ENCODE measurements at regions not wholly inside any gene's neighbourhood (a gene's known extent, or its start where the extent isn't known, plus 50 kb on each side); places are given as distances from the start of the nearest gene placed in this dataset.
A peak's percentile ranks its signal among the peaks of the same experiment; 100 is the strongest.

DNA sequence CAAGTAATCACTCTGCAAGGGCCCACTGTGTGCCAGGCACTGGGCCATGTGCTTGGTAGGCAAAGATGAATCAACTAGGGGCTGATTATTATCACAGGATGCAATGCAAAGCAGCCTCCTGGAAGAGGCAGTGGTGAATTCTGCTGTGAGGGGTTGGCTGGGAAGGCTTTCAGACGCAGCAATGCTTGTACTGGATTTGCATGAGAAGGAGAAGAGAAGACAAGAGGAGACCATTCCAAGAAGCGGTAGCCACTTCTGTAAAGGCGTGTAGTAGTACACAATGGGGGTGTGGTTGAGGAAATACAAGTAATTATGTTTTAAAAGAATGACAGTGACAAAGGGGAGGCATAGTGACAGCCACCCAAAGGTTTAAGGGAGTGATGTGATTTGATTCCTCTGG, 502.7 kb downstream of the PLCL1 start:
- DNase-seq (ENCODE audit: low spot score) = no peak
- ChIA-PET POLR2A (ENCODE audit: low non-redundant PET) (no interaction called here), CTCF (no interaction called here)
- H3K27ac ChIP-seq = no peak overlapping the region
- TF ChIP-seq, protein P1, sequence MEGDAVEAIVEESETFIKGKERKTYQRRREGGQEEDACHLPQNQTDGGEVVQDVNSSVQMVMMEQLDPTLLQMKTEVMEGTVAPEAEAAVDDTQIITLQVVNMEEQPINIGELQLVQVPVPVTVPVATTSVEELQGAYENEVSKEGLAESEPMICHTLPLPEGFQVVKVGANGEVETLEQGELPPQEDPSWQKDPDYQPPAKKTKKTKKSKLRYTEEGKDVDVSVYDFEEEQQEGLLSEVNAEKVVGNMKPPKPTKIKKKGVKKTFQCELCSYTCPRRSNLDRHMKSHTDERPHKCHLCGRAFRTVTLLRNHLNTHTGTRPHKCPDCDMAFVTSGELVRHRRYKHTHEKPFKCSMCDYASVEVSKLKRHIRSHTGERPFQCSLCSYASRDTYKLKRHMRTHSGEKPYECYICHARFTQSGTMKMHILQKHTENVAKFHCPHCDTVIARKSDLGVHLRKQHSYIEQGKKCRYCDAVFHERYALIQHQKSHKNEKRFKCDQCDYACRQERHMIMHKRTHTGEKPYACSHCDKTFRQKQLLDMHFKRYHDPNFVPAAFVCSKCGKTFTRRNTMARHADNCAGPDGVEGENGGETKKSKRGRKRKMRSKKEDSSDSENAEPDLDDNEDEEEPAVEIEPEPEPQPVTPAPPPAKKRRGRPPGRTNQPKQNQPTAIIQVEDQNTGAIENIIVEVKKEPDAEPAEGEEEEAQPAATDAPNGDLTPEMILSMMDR (conservative IDR thresholded peaks at IDR 0.05; ENCODE audit: low read depth) = no peak

DNA sequence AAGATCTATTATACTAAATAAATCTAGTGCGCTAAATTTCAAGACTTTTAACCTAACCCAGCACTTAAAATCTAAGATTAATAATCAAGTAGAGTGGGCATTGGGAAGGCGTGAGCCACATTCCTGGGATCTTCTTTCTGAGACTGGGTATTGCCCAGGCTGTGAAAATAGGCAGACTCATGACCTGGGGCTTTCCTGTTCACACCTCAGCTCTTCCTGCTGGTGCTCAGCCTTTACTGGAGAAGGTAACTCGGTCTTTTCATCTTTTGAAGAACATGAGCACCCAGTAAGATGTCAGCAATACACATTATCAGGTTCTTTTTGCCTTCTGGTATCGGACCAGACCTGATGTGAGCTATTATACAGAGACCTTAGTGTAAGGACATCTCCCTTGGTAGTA, 500.5 kb downstream of the PLCL1 start:
- no peak overlapping the region for H3K27ac ChIP-seq
- POLR2A ChIA-PET (ENCODE audit: low non-redundant PET) = no interaction called here
- CTCF ChIA-PET = interaction anchor here (0.6 kb wide), 1 partner anchor 1615 kb away, joined by 3 read pairs; no protein-coding TSS in a partner anchor
- TF ChIP-seq, protein P1 (conservative IDR thresholded peaks at IDR 0.05; ENCODE audit: low read depth) = no peak
- no peak for DNase-seq (ENCODE audit: low spot score)

DNA sequence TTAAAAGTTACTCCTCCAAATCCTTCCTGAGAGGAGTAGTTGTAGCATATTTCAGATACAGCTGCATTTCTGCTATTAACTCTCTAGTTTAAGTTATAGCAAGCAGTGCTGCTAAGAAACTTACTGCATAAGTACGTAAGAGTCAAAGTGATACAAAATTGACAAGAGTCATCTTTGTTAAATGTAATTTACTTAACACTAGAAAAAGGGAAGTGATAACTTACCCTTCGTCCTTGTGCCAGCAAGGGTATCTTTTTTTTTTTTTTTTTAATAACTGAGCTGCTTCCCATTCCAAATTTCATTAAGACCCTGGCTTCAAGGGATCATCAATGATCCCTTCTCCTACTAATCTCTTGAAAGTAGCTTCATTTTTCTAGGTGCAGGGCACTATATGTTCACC, 493.0 kb downstream of the PLCL1 start:
- ChIA-PET CTCF (interaction anchor here (0.6 to 1.8 kb wide), 19 partner anchors 12 to 1858 kb away, joined by 3 to 10 read pairs (median 4); no protein-coding TSS in a partner anchor), POLR2A (ENCODE audit: low non-redundant PET) (interaction anchor here (0.6 kb wide), 2 partner anchors 14 to 1502 kb away, joined by 3 to 5 read pairs; no protein-coding TSS in a partner anchor)
- no peak overlapping the region for H3K27ac ChIP-seq
- DNase-seq (ENCODE audit: low spot score) = no peak
- TF ChIP-seq, protein P1 (conservative IDR thresholded peaks at IDR 0.05; ENCODE audit: low read depth) = no peak

DNA sequence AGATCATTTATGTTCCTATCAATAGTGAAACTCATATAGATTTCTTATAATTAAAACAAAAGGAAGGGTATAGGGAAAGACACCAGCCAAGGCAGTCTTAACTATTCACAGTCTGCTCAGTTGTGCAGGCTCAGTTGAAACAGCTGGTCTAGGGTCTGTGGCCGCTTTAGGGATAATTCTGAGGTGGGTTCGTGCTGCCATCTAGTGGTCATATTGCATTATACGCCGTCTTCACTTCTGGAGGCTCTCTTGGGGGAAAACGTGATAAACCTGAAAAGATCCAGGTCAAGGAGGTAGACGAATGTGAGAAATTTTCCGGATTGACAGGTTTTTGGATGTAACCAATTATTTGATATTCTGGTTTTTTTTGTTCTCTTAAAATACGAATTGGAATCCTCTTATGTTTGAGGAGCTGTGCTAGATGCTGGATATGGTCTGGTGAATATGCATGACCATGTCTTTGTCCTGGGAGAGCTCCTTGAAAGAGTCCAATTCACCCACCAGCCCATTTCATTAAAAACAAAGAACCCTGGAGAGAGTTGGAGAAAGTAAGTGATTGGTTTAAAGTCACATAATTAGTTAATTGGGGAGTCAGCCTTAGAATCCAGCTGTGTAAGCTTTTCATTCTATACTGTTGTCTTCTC, 492.4 kb downstream of the PLCL1 start:
- POLR2A ChIA-PET (ENCODE audit: low non-redundant PET) = no interaction called here
- CTCF ChIA-PET = interaction anchor here (0.5 to 1.8 kb wide), 27 partner anchors 13 to 1858 kb away, joined by 3 to 10 read pairs (median 4); partner anchors contain the start of gene PLCL1
- TF ChIP-seq, protein P1 (conservative IDR thresholded peaks at IDR 0.05; ENCODE audit: low read depth) = peak; percentile 83
- DNase-seq (ENCODE audit: low spot score) = peak; percentile 48
- no peak overlapping the region for H3K27ac ChIP-seq

DNA sequence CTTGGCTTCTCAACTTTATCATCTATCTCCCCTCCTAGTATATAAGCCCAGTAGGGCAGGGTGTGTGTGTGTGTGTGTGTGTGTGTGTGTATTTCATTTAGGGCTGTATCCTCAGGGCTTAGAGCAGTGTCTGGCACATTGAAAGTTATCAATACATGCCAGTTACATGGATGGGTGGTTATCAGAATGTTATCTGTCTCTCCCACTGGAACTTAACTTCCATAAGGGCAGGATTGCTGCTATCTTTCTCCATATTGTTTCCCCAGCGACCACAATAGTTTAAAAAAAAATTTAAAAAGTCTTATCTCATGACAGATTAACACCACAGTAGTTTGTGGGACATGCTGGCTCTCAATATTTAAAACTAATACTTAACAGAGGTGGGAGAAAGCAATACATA, 488.9 kb downstream of the PLCL1 start:
- no peak overlapping the region for H3K27ac ChIP-seq
- ChIA-PET CTCF (no interaction called here), POLR2A (ENCODE audit: low non-redundant PET) (no interaction called here)
- TF ChIP-seq, protein P1 (conservative IDR thresholded peaks at IDR 0.05; ENCODE audit: low read depth) = no peak
- DNase-seq (ENCODE audit: low spot score) = no peak

DNA sequence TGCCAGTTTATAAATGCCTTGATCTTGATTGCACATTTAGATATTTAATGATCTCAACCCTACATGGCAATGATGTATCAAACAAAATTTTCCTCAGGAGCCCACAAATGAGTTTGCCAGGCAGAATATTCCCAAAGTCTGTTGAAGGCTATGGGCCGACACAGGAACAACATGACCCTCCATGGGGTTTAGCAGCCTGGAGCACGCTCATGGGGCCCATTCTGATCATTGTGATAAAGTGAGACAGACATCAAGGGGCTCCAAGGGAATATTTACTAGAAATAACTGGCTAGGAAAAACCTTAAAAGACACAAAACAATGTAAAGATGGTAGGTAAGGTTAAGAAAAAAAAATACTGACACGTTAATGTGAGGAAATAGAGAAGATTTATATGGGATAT, 485.4 kb downstream of the PLCL1 start:
- CTCF ChIA-PET = interaction anchor here (0.6 kb wide), 1 partner anchor 1450 kb away, joined by 3 read pairs; no protein-coding TSS in a partner anchor
- TF ChIP-seq, protein P1 (conservative IDR thresholded peaks at IDR 0.05; ENCODE audit: low read depth) = no peak

More for the DNA sequence above, 485.4 kb downstream of the PLCL1 start:
- POLR2A ChIA-PET (ENCODE audit: low non-redundant PET) = no interaction called here
- no peak overlapping the region for H3K27ac ChIP-seq
- no peak for DNase-seq (ENCODE audit: low spot score)

All from RWPE1 (cell line).